Prostate gland (tissue), 2 donors: ENCODE measurements at regions not wholly inside any gene's neighbourhood (a gene's known extent, or its start where the extent isn't known, plus 50 kb on each side); places are given as distances from the start of the nearest gene placed in this dataset.

ENCODE experiments used
- POLR2AphosphoS5 ChIP-seq: sonication (generic); formaldehyde crosslinking; IDR thresholded peaks from one replicate; pipeline ENCODE4 v1.6.1; 2017; ENCODE audit warnings: antibody characterized with exemption
- TF ChIP-seq, protein P1 (sequence below), 4 experiments: fragments of 200-600 bp in 2 of 4; fragments of 450-650 bp in 2 of 4; sonication (generic) in 2 of 4; IDR thresholded peaks; 1 replicate in 3 of 4; 2 replicates in 1 of 4; pipeline ENCODE4 v1.5.1; 2016 to 2019; ENCODE audit warnings: antibody characterized with exemption in 4 of 4, mild to moderate bottlenecking in 2 of 4, moderate library complexity in 2 of 4

DNA sequence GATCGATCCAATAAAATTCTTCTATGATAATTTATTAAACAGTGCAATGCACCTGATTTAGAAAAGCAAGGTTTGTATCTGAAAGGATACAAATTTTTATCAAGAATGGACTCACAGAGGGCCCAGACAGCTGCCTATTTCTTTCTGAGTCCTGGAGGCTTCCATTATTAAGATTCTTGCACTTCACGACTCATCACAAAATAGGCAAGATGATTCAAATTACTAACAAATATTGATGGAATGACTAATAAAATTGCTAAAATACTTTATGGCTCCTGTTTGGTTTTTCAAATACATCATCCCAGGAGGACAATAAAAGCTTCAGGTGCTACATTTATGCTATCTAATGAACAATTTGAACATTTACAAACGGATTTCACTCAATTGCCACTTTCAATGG lies 483.0 kb upstream of the AGTR1 start:
- TF ChIP-seq, protein P1, sequence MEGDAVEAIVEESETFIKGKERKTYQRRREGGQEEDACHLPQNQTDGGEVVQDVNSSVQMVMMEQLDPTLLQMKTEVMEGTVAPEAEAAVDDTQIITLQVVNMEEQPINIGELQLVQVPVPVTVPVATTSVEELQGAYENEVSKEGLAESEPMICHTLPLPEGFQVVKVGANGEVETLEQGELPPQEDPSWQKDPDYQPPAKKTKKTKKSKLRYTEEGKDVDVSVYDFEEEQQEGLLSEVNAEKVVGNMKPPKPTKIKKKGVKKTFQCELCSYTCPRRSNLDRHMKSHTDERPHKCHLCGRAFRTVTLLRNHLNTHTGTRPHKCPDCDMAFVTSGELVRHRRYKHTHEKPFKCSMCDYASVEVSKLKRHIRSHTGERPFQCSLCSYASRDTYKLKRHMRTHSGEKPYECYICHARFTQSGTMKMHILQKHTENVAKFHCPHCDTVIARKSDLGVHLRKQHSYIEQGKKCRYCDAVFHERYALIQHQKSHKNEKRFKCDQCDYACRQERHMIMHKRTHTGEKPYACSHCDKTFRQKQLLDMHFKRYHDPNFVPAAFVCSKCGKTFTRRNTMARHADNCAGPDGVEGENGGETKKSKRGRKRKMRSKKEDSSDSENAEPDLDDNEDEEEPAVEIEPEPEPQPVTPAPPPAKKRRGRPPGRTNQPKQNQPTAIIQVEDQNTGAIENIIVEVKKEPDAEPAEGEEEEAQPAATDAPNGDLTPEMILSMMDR (IDR thresholded peaks at IDR 0.05) = no peak
- no peak for TF ChIP-seq POLR2AphosphoS5
